ENCODE measurements at regions not wholly inside any gene's neighbourhood (a gene's known extent, or its start where the extent isn't known, plus 50 kb on each side); places are given as distances from the start of the nearest gene placed in this dataset.

GRCh38 chr2:122680662-122681061, 925.2 kb downstream of the TSN start:
- TF ChIP-seq, protein P1, sequence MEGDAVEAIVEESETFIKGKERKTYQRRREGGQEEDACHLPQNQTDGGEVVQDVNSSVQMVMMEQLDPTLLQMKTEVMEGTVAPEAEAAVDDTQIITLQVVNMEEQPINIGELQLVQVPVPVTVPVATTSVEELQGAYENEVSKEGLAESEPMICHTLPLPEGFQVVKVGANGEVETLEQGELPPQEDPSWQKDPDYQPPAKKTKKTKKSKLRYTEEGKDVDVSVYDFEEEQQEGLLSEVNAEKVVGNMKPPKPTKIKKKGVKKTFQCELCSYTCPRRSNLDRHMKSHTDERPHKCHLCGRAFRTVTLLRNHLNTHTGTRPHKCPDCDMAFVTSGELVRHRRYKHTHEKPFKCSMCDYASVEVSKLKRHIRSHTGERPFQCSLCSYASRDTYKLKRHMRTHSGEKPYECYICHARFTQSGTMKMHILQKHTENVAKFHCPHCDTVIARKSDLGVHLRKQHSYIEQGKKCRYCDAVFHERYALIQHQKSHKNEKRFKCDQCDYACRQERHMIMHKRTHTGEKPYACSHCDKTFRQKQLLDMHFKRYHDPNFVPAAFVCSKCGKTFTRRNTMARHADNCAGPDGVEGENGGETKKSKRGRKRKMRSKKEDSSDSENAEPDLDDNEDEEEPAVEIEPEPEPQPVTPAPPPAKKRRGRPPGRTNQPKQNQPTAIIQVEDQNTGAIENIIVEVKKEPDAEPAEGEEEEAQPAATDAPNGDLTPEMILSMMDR (IDR thresholded peaks at IDR 0.05): no peak
- ATAC-seq (ENCODE audit: low FRiP score) (no peak), DNase-seq (ENCODE audit: low spot score) (no peak)

DNA sequence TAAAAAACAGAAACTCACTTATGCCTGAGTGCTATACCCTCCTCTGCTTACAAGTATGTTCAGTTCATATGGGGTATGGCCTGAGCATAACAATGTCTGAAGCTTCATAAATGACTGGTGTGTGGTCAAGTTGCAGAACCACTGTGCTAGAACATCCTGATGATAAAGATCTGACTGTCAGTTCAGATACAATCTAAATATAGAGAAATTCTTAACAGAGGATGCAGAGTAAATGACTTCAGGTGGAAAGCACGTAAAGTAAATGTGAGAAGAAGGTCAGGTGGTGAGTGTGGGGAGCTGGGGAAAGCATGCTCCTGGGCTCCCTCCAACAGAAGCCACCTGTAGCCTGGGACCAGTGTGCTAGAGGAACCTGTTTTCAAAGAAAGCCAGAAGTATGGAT, 926.2 kb downstream of the TSN start:
- no peak for DNase-seq (ENCODE audit: low spot score)
- TF ChIP-seq, protein P1 (IDR thresholded peaks at IDR 0.05): no peak
- no peak for ATAC-seq (ENCODE audit: low FRiP score)

DNA sequence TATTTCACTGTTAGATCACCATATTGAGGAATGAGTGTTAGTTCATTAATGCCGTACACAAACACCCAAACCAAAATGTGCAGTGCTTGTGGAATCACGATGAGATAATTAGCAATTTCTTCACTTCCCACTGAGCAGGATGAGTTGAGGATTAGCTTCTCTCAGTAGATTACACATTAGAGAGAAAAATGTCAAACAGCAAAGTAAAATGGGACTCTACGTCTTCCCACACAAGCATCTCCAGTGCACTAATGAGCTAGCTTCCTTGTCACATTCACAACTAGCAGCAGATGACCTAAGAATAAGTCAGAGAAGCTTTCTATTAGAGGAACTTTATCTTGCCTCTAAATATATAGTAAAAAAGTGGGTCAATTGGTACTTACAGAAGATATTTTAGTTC, 926.9 kb downstream of the TSN start:
- DNase-seq (ENCODE audit: low spot score): no peak
- TF ChIP-seq, protein P1 (IDR thresholded peaks at IDR 0.05): no peak
- ATAC-seq (ENCODE audit: low FRiP score): no peak

DNA sequence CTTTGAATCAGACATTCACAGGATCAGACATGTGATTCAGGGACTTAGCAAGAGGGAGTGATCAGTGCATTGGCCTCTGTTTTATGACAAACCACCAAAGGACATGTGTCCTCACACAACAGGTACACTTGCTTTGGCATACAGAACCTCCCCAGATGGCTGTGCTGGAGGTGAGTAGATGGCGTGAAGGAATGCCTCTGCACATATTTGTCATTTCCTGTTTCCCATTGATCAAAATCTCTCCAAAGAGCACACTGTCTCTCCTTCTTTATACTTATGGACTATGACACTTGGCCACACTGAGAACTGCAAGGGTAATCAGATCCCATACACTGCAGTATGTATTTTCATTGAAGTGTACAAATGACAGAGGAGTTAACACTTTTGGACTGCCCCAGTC, 927.6 kb downstream of the TSN start:
- TF ChIP-seq, protein P1 (IDR thresholded peaks at IDR 0.05): no peak
- no peak for DNase-seq (ENCODE audit: low spot score)
- ATAC-seq (ENCODE audit: low FRiP score): no peak

DNA sequence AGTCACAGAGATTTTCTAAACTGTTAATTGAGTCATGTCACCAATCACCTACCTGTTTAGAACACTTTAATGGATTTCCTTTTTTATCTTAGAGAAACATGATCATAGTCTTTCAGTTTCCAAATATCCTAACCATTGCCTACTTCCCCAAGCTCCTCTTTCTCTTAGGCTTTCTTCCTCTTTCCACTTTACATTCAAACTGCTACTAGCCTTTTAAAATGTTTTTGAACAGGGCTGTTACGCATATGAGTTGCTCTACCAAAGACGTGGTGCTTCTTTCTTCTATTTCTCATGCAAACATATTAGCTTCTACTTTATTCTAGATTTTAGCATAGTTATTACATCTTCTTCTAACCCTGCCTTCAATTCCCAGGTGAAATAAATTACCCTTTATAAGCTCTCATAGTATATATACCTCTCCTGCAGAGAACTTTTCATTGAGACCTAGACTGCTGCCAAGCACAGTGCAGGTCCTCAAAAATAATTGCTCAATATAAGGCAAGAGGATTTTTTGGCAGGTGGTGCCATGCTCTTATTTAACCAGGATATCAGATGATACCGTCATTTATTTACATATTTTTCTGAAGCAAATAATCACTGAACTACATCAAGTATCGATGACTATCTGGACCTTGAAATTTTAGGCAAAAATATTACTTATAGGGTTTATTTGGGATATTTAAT, 937.1 kb downstream of the TSN start:
- TF ChIP-seq, protein P1 (IDR thresholded peaks at IDR 0.05): no peak
- no peak for DNase-seq (ENCODE audit: low spot score)
- ATAC-seq (ENCODE audit: low FRiP score): no peak

GRCh38 chr2:122697415-122697814, 942.0 kb downstream of the TSN start:
- DNase-seq (ENCODE audit: low spot score) (no peak), ATAC-seq (ENCODE audit: low FRiP score) (no peak)
- TF ChIP-seq, protein P1 (IDR thresholded peaks at IDR 0.05): no peak

- DNase-seq (ENCODE audit: low spot score) (no peak), ATAC-seq (ENCODE audit: low FRiP score) (no peak)
- TF ChIP-seq, protein P1 (IDR thresholded peaks at IDR 0.05): no peak
Observed at GRCh38 chr2:122703676-122704075, 948.2 kb downstream of the TSN start.

Data from omental fat pad (tissue), 3 donors.